ENCODE measurements at regions not wholly inside any gene's neighbourhood (a gene's known extent, or its start where the extent isn't known, plus 50 kb on each side); places are given as distances from the start of the nearest gene placed in this dataset.

DNA sequence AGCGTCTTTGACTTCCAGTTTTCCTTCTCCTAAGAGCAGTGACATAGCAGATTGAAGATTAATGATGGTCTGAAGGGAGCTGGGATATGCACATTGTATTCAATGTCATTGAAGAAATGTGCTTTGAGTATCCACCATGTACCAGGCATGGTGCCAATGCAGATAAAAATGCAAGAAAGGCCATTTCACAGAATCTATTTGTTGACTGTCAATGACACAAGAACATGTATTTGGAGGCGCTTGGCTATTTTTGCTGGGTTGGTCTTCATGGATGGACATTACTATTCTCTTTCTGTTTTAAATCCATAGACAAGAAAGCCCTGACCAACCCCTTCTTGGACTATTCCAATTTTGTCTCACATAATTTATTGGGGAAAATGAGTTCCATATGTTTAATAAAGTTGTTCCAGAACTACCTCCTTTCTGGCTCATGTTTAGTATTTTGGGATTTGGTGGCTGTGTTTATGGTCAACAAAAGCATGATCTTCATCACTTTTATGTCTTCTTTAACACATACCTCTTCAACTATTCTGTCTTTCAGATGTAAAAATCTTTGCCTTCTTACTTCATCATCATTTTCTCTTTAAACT is 174.5 kb downstream of the CPE start:
- Histone ChIP-seq H3K9me3 (ENCODE audit: low read length) (no peaks in the 10 kb centered on the region), H3K27me3 (ENCODE audit: control insufficient read depth in 1 of 2, insufficient read depth in 2 of 2, low read length in 2 of 2) (peaks cover 2 to 19% of the 10 kb centered on the region in 2 experiments; a peak in 2 of 5 replicates), H4K20me1 (ENCODE audit: insufficient read depth, low read length) (no peaks in the 10 kb centered on the region), H3K4me2 (ENCODE audit: low read depth, low read length) (no peak overlapping the region), H2AFZ (ENCODE audit: low read length) (no peak overlapping the region), H3K36me3 (replicated peaks in 1 of 2; ENCODE audit: control insufficient read depth in 1 of 2, insufficient read depth in 2 of 2, low read length in 2 of 2) (no peaks in the 10 kb centered on the region), H3K27ac (ENCODE audit: extremely low read length, insufficient read depth, low read length) (no peak overlapping the region), H3K4me1 (ENCODE audit: insufficient read depth, low read length) (no peaks in the 10 kb centered on the region), H3K79me2 (ENCODE audit: insufficient read depth, low read length) (no peaks in the 10 kb centered on the region), H3K9ac (ENCODE audit: insufficient read depth, low read depth, low read length) (no peak overlapping the region), H3K4me3 (replicated peaks in 1 of 3; ENCODE audit: insufficient read depth in 1 of 3, low read depth in 2 of 3, low read length in 3 of 3) (no peak overlapping the region)
- ATAC-seq: no peak
- 0% methylated on average over 2 of the region's 2 CpGs for WGBS (ENCODE audit: low lambda C conversion rate)
- no TSS peak for BruUV-seq (replicated peaks)
- no peak for FAIRE-seq
- no peak for DNase-seq (ENCODE audit: low spot score)
- ChIA-PET POLR2A (no interaction called here), CTCF (ENCODE audit: low intra/inter-chr PET ratio, low total read pairs) (no interaction called here)
- in situ Hi-C loops (cut with HindIII; ENCODE audit: extremely low pct_ligation_motif_present, low pct_unique_long_range_greater_than_20kb) (no loop called here), intact Hi-C loops (cut with micrococcal nuclease; ENCODE audit: unreplicated experiment) (no loop called here)
- TF ChIP-seq ZNF33A (CRISPR knock-in tag; IDR thresholded peaks at IDR 0.05; ENCODE audit: borderline replicate concordance): no peak
- TF ChIP-seq, protein P1, sequence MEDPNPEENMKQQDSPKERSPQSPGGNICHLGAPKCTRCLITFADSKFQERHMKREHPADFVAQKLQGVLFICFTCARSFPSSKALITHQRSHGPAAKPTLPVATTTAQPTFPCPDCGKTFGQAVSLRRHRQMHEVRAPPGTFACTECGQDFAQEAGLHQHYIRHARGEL (CRISPR knock-in tag; IDR thresholded peaks at IDR 0.05): no peak
- TF ChIP-seq, protein P2, sequence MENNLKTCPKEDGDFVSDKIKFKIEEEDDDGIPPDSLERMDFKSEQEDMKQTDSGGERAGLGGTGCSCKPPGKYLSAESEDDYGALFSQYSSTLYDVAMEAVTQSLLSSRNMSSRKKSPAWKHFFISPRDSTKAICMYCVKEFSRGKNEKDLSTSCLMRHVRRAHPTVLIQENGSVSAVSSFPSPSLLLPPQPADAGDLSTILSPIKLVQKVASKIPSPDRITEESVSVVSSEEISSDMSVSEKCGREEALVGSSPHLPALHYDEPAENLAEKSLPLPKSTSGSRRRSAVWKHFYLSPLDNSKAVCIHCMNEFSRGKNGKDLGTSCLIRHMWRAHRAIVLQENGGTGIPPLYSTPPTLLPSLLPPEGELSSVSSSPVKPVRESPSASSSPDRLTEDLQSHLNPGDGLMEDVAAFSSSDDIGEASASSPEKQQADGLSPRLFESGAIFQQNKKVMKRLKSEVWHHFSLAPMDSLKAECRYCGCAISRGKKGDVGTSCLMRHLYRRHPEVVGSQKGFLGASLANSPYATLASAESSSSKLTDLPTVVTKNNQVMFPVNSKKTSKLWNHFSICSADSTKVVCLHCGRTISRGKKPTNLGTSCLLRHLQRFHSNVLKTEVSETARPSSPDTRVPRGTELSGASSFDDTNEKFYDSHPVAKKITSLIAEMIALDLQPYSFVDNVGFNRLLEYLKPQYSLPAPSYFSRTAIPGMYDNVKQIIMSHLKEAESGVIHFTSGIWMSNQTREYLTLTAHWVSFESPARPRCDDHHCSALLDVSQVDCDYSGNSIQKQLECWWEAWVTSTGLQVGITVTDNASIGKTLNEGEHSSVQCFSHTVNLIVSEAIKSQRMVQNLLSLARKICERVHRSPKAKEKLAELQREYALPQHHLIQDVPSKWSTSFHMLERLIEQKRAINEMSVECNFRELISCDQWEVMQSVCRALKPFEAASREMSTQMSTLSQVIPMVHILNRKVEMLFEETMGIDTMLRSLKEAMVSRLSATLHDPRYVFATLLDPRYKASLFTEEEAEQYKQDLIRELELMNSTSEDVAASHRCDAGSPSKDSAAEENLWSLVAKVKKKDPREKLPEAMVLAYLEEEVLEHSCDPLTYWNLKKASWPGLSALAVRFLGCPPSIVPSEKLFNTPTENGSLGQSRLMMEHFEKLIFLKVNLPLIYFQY (CRISPR knock-in tag; IDR thresholded peaks at IDR 0.05; ENCODE audit: borderline replicate concordance): no peak
- TF ChIP-seq ZNF12 (CRISPR knock-in tag; IDR thresholded peaks at IDR 0.05): no peak
- no peak for TF ChIP-seq KDM1A (CRISPR knock-in tag; IDR thresholded peaks at IDR 0.05)
- TF ChIP-seq CHD4 (IDR thresholded peaks at IDR 0.05; ENCODE audit: borderline replicate concordance, low read length): no peak
- no peak for TF ChIP-seq TSC22D2 (CRISPR knock-in tag; IDR thresholded peaks at IDR 0.05; ENCODE audit: borderline replicate concordance)
- TF ChIP-seq ZNF317 (CRISPR knock-in tag; IDR thresholded peaks at IDR 0.05): no peak
- TF ChIP-seq PAF1 (CRISPR knock-in tag; IDR thresholded peaks at IDR 0.05): no peak
- TF ChIP-seq PLRG1 (conservative IDR thresholded peaks at IDR 0.05): no peak
- no peak for TF ChIP-seq SETDB1 (CRISPR knock-in tag; IDR thresholded peaks at IDR 0.05; ENCODE audit: borderline replicate concordance)
- no peak for TF ChIP-seq ZNF768 (CRISPR knock-in tag; IDR thresholded peaks at IDR 0.05)
- TF ChIP-seq HIVEP1 (CRISPR knock-in tag; IDR thresholded peaks at IDR 0.05): no peak
- TF ChIP-seq GZF1 (CRISPR knock-in tag; IDR thresholded peaks at IDR 0.05): no peak
- no peak for TF ChIP-seq ZNF652 (CRISPR knock-in tag; IDR thresholded peaks at IDR 0.05; ENCODE audit: borderline replicate concordance, low read depth)
